ENCODE measurements at regions not wholly inside any gene's neighbourhood (a gene's known extent, or its start where the extent isn't known, plus 50 kb on each side); places are given as distances from the start of the nearest gene placed in this dataset.
"Not testable (repeated sequence)": the region's sequence is repeated elsewhere in the genome, so short reads cannot be mapped to it uniquely, and the experiment has no call there.

GRCh38 chr12:105637470-105637869, 307.0 kb downstream of the C12orf75 start:
- DNase-seq (ENCODE audit: low read depth, low spot score) = no peak

GRCh38 chr12:105640761-105641160, 310.3 kb downstream of the C12orf75 start:
- DNase-seq (ENCODE audit: low read depth, low spot score) = peak; percentile 71

- DNase-seq (ENCODE audit: low read depth, low spot score) = peak; percentile 10
Measured at GRCh38 chr12:105641749-105642148, 311.3 kb downstream of the C12orf75 start.

- peak; percentile 83 for DNase-seq (ENCODE audit: low read depth, low spot score)
Measured at GRCh38 chr12:105644770-105645169, 314.3 kb downstream of the C12orf75 start.

- no peak for DNase-seq (ENCODE audit: low read depth, low spot score)
Measured at GRCh38 chr12:105654606-105655005, 324.1 kb downstream of the C12orf75 start.

DNA sequence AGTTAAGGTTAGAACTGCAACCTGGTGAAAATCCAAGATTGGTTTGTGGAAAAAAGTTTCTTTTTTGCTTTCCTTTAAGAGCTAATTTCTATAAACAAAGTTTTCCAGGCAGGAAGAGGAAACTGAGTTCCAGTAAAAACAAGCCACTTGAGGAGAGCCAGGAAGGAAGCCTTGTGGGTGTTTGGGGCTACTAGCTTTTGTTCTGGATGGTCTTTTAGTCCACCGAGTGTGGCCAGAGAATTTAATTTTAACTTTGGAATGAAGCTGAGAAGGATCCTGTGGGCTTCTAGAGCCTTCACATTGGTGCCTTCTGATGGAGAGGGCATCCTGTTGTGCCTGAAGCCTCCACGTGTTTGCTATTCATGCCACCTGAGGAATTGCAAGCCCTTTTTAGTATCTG, 327.9 kb downstream of the C12orf75 start:
- DNase-seq (ENCODE audit: low read depth, low spot score) = no peak

- peak; percentile 35 for DNase-seq (ENCODE audit: low read depth, low spot score)
Measured at GRCh38 chr12:105659355-105660075, 329.0 kb downstream of the C12orf75 start.

- not testable (repeated sequence) for DNase-seq (ENCODE audit: low read depth, low spot score)
Measured at GRCh38 chr12:105664765-105665164, 334.3 kb downstream of the C12orf75 start.

DNA sequence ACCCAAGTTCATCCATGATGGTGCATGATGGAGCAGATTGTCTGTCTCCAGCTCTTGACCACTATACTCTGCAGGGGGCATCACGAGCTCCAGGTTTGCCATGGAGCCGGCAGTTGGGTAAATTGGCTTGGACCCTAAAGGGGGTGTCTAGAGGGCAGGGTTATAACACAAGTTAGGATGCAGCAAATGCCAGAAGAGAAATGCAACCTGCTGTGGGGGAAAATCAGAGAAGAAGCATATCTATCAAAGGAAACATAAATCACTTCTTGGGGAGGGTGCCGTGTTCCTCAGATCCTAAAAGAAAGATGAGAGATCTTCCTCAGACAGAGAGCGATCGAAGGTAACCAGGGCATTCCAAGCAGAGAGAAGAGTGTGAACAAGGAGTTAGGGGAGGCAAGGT, 334.9 kb downstream of the C12orf75 start:
- no peak for DNase-seq (ENCODE audit: low read depth, low spot score)

DNA sequence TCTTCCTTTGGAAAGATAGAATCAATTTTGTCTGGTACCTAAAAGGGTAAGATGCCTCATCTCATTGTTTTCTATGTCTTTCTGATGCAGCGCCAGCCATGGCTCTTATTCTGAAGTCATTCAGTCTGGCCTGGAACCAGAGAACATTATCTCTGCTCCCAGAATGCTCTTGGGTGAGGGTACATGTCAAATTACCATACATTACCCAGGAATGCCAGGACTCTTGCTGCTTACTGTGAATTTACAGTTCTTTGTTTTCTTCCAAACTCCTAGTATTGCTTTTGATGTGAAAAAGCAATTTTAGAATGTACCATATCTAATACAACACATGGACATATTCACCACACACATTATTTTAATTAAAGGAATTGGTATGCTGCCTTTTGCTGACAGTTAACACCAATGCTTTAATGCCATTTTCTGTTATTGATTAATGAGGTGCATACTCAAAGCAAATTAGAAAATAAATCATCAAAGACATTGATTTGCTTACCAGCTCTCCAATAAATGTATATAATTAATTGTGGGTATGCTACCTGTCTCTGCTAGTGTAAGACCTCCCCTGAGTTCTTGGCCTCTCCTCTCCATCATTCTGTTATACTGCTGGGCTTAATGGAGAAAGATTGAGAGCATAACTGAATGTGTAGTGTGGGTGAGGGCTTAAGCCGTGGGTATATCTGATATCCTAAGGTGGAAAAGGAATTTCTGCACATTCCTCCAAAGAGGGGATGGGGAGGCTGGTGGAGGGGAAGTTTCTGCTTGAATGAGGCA, 337.7 kb downstream of the C12orf75 start:
- no peak for DNase-seq (ENCODE audit: low read depth, low spot score)

- DNase-seq (ENCODE audit: low read depth, low spot score) = peak; percentile 83
Measured at GRCh38 chr12:105670672-105671071, 340.2 kb downstream of the C12orf75 start.

DNA sequence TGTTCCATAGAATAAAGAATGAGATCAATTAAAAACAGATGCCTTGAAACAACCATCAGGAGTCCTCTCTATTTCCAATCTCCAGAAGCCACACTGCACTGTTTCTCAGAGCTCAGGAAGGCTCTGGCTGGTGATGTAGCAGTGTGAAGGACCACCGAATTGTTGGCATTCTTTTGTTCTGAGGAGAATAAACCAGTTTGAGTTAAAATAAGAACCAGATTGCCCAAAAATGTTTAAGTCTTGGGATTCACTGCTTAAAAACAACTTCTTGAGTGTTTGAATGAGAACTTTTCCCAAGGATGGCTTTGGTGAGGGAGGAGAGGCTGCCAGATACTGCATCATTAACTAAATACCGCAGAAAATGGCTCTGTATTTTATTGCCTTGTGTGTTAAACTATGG, 341.2 kb downstream of the C12orf75 start:
- DNase-seq (ENCODE audit: low read depth, low spot score) = no peak

- DNase-seq (ENCODE audit: low read depth, low spot score) = no peak
Measured at GRCh38 chr12:105672121-105672975, 341.9 kb downstream of the C12orf75 start.

- no peak for DNase-seq (ENCODE audit: low read depth, low spot score)
Measured at GRCh38 chr12:105674871-105675699, 344.6 kb downstream of the C12orf75 start.

- peak; percentile 50 for DNase-seq (ENCODE audit: low read depth, low spot score)
Measured at GRCh38 chr12:105676694-105677093, 346.2 kb downstream of the C12orf75 start.

DNA sequence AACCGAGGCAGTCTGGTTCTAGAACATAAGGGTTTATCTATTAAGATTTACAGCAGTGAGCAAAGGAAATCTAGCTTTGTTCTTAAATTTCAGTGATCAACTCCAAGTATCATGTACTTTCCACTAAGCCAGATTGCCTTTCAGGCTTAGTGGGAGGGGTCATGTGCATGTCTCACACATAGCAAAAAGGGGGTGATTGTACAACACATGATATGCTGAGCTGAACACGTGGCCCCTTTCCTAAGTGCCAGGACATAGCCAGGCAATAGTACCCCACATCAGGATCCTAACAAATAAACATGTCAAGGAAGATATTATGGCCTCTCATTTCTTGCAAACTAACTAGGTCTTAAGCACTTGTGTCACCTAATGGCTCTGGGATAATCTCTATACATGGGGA, 347.2 kb downstream of the C12orf75 start:
- no peak for DNase-seq (ENCODE audit: low read depth, low spot score)

DNA sequence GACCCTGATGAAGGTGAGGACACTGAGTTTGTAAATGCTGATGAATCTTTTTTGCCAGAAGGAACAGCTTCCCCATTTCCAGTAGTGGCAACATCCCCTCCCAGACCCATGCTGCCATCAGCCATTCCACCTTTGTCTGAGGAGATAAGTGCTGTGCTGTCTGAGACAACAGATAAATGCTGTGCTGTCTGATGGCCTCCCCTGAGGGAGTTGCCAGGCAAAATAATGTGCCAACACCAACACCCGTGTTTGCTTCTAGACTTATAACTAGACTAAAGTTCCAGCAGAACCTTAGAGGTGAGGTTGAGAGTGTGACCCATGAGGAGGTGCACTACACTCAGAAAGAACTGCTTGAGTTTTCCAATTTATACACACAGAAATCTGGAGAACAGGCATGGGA, 349.5 kb downstream of the C12orf75 start:
- DNase-seq (ENCODE audit: low read depth, low spot score) = no peak

DNA sequence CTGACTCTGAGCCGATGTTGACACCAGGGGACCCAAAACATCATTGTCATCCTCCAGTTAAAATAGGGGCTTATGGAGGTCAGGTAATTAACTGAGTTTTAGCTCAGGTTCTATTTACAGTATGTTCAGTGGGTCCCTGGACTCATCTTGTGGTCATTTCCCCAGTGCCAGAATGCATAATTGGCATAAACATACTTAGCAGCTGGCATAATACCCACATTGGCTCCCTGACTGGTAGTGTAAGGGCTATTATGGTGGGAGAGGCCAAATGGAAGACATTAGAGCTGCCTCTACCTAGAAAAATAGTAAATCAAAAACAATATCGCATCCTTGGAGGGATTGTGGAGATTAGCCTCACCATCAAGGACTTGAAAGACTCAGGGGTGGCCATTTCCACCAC, 350.9 kb downstream of the C12orf75 start:
- no peak for DNase-seq (ENCODE audit: low read depth, low spot score)

DNA sequence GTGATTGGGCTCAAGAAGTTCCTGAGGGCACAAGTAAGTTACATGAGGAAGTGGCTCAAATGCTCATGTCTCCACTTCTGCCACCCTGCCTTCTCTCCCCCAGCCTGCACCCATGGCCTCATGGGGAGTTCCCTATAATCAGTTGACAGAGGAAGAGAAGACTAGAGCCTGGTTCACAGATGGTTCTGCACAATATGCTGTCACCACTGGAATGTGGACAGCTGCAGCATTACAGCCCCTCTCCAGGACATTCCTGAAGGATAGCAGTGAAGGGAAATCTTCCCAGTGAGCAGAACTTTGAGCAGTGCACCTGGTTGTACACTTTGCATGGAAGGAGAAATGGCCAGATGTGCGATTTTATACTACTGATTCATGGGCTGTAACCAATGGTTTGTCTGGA, 352.3 kb downstream of the C12orf75 start:
- not testable (repeated sequence) for DNase-seq (ENCODE audit: low read depth, low spot score)

DNA sequence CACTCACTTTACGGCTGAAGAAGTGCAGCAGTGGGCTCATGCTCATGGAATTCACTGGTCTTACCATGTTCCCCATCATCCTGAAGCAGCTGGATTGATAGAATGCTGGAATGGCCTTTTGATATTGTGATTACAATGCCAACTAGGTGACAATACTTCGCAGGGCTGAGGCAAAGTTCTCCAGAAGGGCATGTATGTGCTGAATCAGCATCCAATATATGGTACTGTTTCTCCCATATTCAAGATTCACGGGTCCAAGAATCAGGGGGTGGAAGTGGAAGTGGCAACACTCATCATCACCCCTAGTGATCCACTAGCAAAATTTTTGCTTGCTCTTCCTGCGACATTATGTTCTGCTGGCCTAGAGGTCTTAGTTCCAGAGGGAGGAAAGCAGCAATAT, 353.3 kb downstream of the C12orf75 start:
- not testable (repeated sequence) for DNase-seq (ENCODE audit: low read depth, low spot score)

GRCh38 chr12:105698075-105698474, 367.6 kb downstream of the C12orf75 start:
- DNase-seq (ENCODE audit: low read depth, low spot score) = no peak

Data from astrocyte of the hippocampus (primary cell).